Osteoblast (primary cell): ENCODE measurements at regions not wholly inside any gene's neighbourhood (a gene's known extent, or its start where the extent isn't known, plus 50 kb on each side); places are given as distances from the start of the nearest gene placed in this dataset.

Experiments
- DNase-seq: peaks from one replicate; pipeline ENCODE4 v3.0.0; 2011; ENCODE audit warnings: low spot score, mixed read lengths; ENCODE audit not compliant: insufficient read length; ENCODE audit errors: missing footprints
- H2AFZ ChIP-seq: 2 replicates; pipeline ENCODE4 v1.6.0; 2011; ENCODE audit warnings: mild to moderate bottlenecking, low read length
- H3K27ac ChIP-seq: 2 replicates; pipeline ENCODE4 v1.5.1; 2011; ENCODE audit warnings: mild to moderate bottlenecking, low read depth, low read length, moderate library complexity
- H3K27me3 ChIP-seq: 2 replicates; pipeline ENCODE4 v1.6.0; 2012; ENCODE audit warnings: mild to moderate bottlenecking, control low read depth, inconsistent platforms, low read length, moderate library complexity; ENCODE audit not compliant: insufficient read depth
- H3K36me3 ChIP-seq: 2 replicates; pipeline ENCODE4 v1.5.1; 2011; ENCODE audit warnings: mild to moderate bottlenecking, low read length, control low read depth, moderate library complexity; ENCODE audit not compliant: insufficient read depth
- H3K4me1 ChIP-seq: 2 replicates; pipeline ENCODE4 v1.5.1; 2011; ENCODE audit warnings: mild to moderate bottlenecking, low read length, control low read depth, moderate library complexity; ENCODE audit not compliant: insufficient read depth
- H3K4me2 ChIP-seq: 2 replicates; pipeline ENCODE4 v1.6.0; 2011; ENCODE audit warnings: mild to moderate bottlenecking, low read length; ENCODE audit not compliant: insufficient read depth
- H3K4me3 ChIP-seq: fragments of 200-600 bp; sonication (generic); 3 replicates; pipeline ENCODE4 v1.5.1; 2012; ENCODE audit warnings: mild to moderate bottlenecking, low read length, inconsistent platforms; ENCODE audit not compliant: insufficient read depth
- H3K79me2 ChIP-seq: 2 replicates; pipeline ENCODE4 v1.6.0; 2012; ENCODE audit warnings: mild to moderate bottlenecking, low read length, control low read depth, inconsistent platforms; ENCODE audit not compliant: insufficient read depth
- H3K9me3 ChIP-seq: 2 replicates; pipeline ENCODE4 v1.5.1; 2011; ENCODE audit warnings: low read depth, low read length, control low read depth
- H4K20me1 ChIP-seq: 2 replicates; pipeline ENCODE4 v1.6.0; 2012; ENCODE audit warnings: mild to moderate bottlenecking, low read length, control low read depth; ENCODE audit not compliant: insufficient read depth
- TF ChIP-seq, protein P1 (sequence below): IDR thresholded peaks from 2 replicates; pipeline ENCODE4 v1.5.1; 2011; ENCODE audit warnings: mild to moderate bottlenecking, low read depth, low read length, moderate library complexity; ENCODE audit errors: extremely low read depth

DNA sequence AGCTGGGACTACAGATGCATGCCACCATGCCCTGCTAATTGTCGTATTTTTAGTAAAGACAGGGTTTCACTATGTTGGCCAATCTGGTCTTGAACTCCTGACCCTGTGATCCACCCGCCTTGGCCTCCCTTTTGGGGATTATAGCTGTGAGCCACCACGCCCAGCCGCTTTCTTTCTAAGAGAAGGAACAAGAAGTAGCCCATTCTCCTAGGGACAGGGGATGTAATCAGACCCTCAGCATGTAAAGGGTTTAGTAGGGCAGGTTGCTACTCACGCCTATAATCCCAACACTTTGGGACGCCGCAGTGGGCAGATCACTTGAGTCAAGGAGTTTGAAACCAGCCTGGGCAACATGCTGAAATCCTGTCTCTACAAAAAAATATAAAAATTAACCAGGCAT, 189.7 kb downstream of the TOMM20 start:
- H3K27ac ChIP-seq, result no peak overlapping the region
- H3K36me3 ChIP-seq, result no peaks in the 10 kb centered on the region
- no peak for DNase-seq
- no peak overlapping the region for H2AFZ ChIP-seq
- H3K4me1 ChIP-seq, result peaks cover 14% of the 10 kb centered on the region
- no peaks in the 10 kb centered on the region for H3K9me3 ChIP-seq
- H3K4me3 ChIP-seq, result no peak overlapping the region
- H3K79me2 ChIP-seq, result no peaks in the 10 kb centered on the region
- no peaks in the 10 kb centered on the region for H3K27me3 ChIP-seq
- TF ChIP-seq, protein P1, sequence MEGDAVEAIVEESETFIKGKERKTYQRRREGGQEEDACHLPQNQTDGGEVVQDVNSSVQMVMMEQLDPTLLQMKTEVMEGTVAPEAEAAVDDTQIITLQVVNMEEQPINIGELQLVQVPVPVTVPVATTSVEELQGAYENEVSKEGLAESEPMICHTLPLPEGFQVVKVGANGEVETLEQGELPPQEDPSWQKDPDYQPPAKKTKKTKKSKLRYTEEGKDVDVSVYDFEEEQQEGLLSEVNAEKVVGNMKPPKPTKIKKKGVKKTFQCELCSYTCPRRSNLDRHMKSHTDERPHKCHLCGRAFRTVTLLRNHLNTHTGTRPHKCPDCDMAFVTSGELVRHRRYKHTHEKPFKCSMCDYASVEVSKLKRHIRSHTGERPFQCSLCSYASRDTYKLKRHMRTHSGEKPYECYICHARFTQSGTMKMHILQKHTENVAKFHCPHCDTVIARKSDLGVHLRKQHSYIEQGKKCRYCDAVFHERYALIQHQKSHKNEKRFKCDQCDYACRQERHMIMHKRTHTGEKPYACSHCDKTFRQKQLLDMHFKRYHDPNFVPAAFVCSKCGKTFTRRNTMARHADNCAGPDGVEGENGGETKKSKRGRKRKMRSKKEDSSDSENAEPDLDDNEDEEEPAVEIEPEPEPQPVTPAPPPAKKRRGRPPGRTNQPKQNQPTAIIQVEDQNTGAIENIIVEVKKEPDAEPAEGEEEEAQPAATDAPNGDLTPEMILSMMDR, result no peak
- no peak overlapping the region for H3K4me2 ChIP-seq
- no peaks in the 10 kb centered on the region for H4K20me1 ChIP-seq

DNA sequence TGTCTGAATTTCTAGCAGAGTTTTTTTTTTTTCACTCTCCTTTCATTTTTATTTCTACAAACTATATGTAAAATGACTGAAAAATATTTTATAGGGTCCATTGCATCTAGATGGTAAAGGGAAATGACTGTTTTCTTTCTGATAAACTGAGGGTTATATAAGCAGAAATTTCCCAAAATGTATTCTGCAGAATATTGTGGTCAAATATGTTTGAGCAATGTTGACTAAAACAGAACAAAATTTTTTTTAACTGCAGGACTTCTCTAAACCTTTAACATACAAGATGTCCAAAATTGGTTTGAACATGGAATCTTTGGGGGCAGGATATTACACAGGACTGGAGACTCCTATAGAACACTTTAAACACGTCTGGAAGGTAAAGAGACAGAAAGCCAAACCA, 190.5 kb downstream of the TOMM20 start:
- Histone ChIP-seq H3K27ac (no peak overlapping the region), H3K4me2 (no peak overlapping the region), H3K36me3 (no peaks in the 10 kb centered on the region), H3K4me3 (no peak overlapping the region), H3K79me2 (no peaks in the 10 kb centered on the region), H3K27me3 (no peaks in the 10 kb centered on the region), H4K20me1 (no peaks in the 10 kb centered on the region), H3K4me1 (peaks cover 22% of the 10 kb centered on the region), H3K9me3 (no peaks in the 10 kb centered on the region), H2AFZ (no peak overlapping the region)
- no peak for DNase-seq
- TF ChIP-seq, protein P1, result no peak

DNA sequence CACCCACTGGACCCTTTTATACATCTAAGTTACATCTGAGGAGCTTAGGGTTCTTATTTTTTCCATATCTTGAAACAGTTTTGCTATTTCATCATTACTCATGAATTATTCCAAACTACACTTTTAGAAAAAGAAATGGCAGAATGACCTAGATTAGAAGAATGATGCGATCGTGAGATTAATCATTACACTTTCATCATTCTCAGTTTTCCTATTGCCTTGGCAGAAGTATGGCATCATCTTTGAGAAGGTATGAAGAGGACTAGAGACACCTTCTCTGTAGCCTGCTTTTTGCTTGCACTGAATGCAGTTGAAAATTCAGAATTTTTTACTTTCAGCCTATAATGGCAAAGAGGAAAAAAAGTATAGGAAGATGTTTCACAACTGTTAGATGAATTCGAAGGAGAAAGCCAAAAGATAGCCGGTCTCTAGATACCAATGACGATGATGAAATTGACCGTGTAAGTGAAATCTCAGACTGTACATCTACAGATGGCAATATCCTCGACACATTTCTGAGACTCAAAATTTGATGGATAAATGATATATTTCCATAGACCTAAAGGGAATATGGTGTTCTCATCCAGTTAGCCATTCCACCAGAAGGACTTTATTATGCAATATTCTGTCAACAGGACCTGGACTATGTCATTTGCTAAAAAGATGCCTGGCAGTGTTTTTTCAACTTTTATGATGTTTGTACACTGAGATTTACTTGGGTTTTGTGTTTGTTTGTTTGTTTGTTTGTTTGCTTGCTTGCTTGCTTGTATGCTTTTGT, 191.8 kb downstream of the TOMM20 start:
- TF ChIP-seq, protein P1, result no peak
- no peaks in the 10 kb centered on the region for H3K36me3 ChIP-seq
- no peaks in the 10 kb centered on the region for H3K9me3 ChIP-seq
- H3K79me2 ChIP-seq, result no peaks in the 10 kb centered on the region
- H3K4me3 ChIP-seq, result no peak overlapping the region
- no peaks in the 10 kb centered on the region for H4K20me1 ChIP-seq
- no peaks in the 10 kb centered on the region for H3K27me3 ChIP-seq
- H3K4me1 ChIP-seq, result peaks cover 33% of the 10 kb centered on the region
- H3K4me2 ChIP-seq, result no peak overlapping the region
- H3K27ac ChIP-seq, result no peak overlapping the region
- no peak for DNase-seq
- no peak overlapping the region for H2AFZ ChIP-seq

DNA sequence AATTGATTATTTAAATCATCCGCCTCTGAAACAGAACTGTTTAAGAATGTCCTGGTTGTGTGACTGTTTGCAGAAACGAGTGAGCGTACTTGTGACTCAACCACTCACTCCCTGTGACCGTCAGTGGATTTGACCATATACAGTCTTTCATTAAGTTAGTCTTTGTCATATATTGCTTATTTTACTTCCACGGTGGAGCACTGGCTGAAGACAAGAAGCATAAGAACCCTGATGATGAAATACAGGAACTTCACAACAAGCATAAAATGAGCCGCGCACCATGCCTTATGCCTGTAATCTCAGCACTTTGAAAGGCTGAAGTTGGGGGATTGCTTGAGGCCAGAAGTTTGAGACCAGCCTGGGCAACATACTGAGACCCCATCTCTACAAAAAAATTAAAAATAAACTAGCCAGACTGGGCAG, 194.0 kb downstream of the TOMM20 start:
- peak; percentile 83 for DNase-seq
- no peaks in the 10 kb centered on the region for H3K79me2 ChIP-seq
- peak overlapping the region; percentile 39 for H2AFZ ChIP-seq
- H3K4me2 ChIP-seq, result peak overlapping the region; percentile 43
- no peaks in the 10 kb centered on the region for H3K27me3 ChIP-seq
- H4K20me1 ChIP-seq, result no peaks in the 10 kb centered on the region
- H3K4me1 ChIP-seq, result peaks cover 27% of the 10 kb centered on the region
- TF ChIP-seq, protein P1, result no peak
- no peaks in the 10 kb centered on the region for H3K36me3 ChIP-seq
- no peak overlapping the region for H3K4me3 ChIP-seq
- no peaks in the 10 kb centered on the region for H3K9me3 ChIP-seq
- peak overlapping the region; percentile 77 for H3K27ac ChIP-seq
